SK-N-MC (cell line): ENCODE measurements at regions not wholly inside any gene's neighbourhood (a gene's known extent, or its start where the extent isn't known, plus 50 kb on each side); places are given as distances from the start of the nearest gene placed in this dataset.
A peak's percentile ranks its signal among the peaks of the same experiment; 100 is the strongest.
"Not testable (repeated sequence)": the region's sequence is repeated elsewhere in the genome, so short reads cannot be mapped to it uniquely, and the experiment has no call there.

Experiments used
- DNase-seq: peaks from one replicate; pipeline ENCODE4 v3.0.0-alpha.2; 2011; ENCODE audit warnings: low read depth, low spot score
- H3K27ac ChIP-seq: fragments of 200-600 bp; sonication (generic); 2 replicates; pipeline ENCODE4 v1.5.1; 2016; ENCODE audit warnings: mixed run types
- H3K36me3 ChIP-seq: fragments of 200-600 bp; sonication (generic); 2 replicates; pipeline ENCODE4 v1.6.1; 2017; ENCODE audit warnings: antibody characterized with exemption, low read length, mixed read lengths; ENCODE audit not compliant: insufficient read depth
- H3K4me3 ChIP-seq: fragments of 200-600 bp; sonication (generic); 2 replicates; pipeline ENCODE4 v1.5.1; 2016
- H3K9ac ChIP-seq: fragments of 200-600 bp; sonication (generic); 2 replicates; pipeline ENCODE4 v1.8.0; 2017; ENCODE audit warnings: mixed run types, mixed read lengths; ENCODE audit not compliant: insufficient read length
- H3K9me3 ChIP-seq: fragments of 200-600 bp; sonication (generic); 2 replicates; pipeline ENCODE4 v1.6.1; 2017; ENCODE audit warnings: low read depth, mild to moderate bottlenecking, antibody characterized with exemption, low read length, moderate library complexity, mixed read lengths
- EZH2 ChIP-seq: fragments of 200-600 bp; sonication (generic); IDR thresholded peaks from one replicate; pipeline ENCODE4 v1.6.1; 2017; ENCODE audit warnings: antibody characterized with exemption
- FOXP2 ChIP-seq: optimal IDR thresholded peaks from 2 replicates; pipeline ENCODE3; 2011; ENCODE audit warnings: mild to moderate bottlenecking, moderate library complexity; ENCODE audit not compliant: insufficient read depth; ENCODE audit errors: extremely low read length, control extremely low read depth
- POLR2AphosphoS5 ChIP-seq: IDR thresholded peaks from 2 replicates; pipeline ENCODE4 v1.6.1; 2012; ENCODE audit warnings: mild to moderate bottlenecking, low read depth, low read length, borderline replicate concordance

DNA sequence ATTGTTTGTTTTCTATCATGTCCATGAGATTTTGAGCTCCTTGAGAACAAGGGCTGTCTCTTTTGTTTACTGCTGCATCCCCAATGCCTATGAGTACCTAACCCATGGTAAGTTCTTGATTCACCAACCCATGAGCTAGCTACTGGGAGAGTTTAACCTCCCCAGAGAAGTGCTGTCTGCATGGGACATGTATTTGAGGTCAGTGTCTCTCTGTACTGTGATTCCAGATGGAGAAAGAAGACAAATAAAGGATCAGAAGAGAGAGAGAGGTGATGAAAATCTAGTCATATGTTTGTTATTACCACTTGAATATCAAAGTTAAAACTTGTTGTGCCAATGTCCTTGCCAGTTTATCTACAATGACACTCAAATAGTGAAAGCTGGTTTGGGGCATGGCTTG lies 421.8 kb downstream of the BCAT1 start:
- TF ChIP-seq FOXP2: no peak
- no peak for TF ChIP-seq EZH2

DNA sequence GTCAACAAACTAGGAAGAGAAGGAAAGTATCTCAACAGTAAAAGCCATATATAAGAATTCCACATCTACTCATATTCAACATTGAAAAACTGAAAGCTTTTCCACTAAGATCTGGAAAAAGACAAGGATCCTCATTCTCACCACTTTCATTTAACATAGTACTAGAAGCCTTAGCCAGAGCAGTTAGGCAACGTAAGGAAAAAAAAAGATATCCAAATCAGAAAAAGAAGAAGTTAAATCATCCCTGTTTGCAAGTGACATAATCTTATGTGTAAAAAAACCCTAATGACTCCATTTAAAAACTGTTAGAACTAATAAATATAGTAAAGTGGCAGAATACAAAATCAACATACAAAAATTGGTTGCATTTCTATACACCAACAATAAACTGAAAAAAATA lies 426.2 kb downstream of the BCAT1 start:
- Histone ChIP-seq H3K9me3 (no peaks in the 10 kb centered on the region), H3K9ac (no peak overlapping the region), H3K4me3 (no peak overlapping the region), H3K27ac (no peak overlapping the region), H3K36me3 (no peaks in the 10 kb centered on the region)
- no peak for DNase-seq
- TF ChIP-seq EZH2 (no peak), POLR2AphosphoS5 (no peak), FOXP2 (no peak)

More for the DNA sequence above, 421.8 kb downstream of the BCAT1 start:
- no peak for DNase-seq
- H3K36me3 ChIP-seq: no peaks in the 10 kb centered on the region
- H3K9me3 ChIP-seq: no peaks in the 10 kb centered on the region
- no peak overlapping the region for H3K4me3 ChIP-seq
- no peak overlapping the region for H3K9ac ChIP-seq
- no peak overlapping the region for H3K27ac ChIP-seq

DNA sequence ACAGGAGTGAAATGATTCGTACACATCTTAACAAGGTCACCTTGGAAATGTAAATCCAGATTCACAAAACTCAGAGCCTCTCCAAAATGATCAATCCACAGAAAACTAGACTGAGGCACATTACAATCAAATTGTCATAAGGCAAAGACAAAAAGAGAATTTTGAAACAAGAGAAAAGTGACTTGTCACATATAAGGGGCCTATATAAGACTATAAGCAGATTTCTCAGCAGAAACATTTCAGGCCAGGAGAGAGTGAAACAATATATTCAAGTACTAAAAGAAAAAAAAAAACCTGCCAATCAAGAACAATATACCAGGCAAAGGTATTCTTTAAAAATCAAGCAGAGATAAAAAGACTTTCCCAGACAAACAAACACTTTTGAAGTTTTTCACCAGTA lies 429.1 kb downstream of the BCAT1 start:
- TF ChIP-seq EZH2: no peak
- no peak for TF ChIP-seq POLR2AphosphoS5
- H3K9ac ChIP-seq: no peak overlapping the region
- H3K27ac ChIP-seq: no peak overlapping the region
- no peaks in the 10 kb centered on the region for H3K9me3 ChIP-seq
- no peak overlapping the region for H3K4me3 ChIP-seq
- DNase-seq: no peak
- H3K36me3 ChIP-seq: no peaks in the 10 kb centered on the region

DNA sequence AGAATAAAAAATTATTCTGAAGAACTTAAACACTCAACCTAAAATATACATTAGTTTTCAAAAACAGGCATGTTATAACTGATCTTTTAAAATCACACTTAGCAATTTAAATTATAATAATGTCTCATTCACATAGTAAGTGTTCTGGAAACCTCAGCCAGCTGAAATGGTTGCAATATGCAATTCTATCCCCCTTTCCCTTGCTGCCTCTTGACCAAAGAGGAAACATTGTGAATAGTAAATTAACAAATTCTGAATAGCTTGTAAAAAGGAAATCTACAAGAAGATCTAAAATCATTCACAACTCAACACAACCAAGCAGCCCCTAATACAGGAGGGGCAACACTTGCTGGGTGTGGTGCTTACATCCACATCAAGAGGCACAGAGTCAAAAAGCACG lies 431.9 kb downstream of the BCAT1 start:
- H3K27ac ChIP-seq: no peak overlapping the region
- no peaks in the 10 kb centered on the region for H3K9me3 ChIP-seq
- no peak overlapping the region for H3K4me3 ChIP-seq
- H3K36me3 ChIP-seq: no peaks in the 10 kb centered on the region
- no peak overlapping the region for H3K9ac ChIP-seq
- no peak for TF ChIP-seq POLR2AphosphoS5
- no peak for DNase-seq

DNA sequence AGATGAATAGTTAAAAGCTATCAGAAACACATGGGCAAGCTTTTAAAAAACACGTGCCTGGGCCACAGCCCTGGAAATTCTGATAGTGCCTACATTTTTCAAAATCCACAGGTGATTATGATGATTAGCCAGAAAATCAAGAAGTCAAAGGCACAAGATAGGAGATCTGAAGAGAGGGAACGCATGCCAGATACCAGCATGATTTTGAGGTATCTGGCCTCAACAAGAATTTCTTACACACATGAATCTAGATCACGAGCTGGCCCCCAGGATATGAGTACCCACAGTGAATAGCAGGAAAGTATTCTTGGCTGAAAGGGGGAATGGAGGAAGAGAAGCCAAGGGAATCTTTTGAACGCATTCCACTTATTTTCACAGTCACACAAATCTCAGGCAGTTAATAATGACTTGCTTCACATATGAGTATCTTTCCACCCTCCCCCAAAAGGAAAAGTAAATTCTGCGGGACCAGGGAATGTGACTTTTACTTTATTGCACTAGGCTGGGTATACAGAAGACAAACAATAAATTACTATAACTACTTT lies 438.2 kb downstream of the BCAT1 start:
- Histone ChIP-seq H3K9ac (no peak overlapping the region), H3K4me3 (no peak overlapping the region), H3K36me3 (no peaks in the 10 kb centered on the region), H3K27ac (no peak overlapping the region), H3K9me3 (no peaks in the 10 kb centered on the region)
- TF ChIP-seq POLR2AphosphoS5 (no peak), EZH2 (no peak), FOXP2 (no peak)
- no peak for DNase-seq

DNA sequence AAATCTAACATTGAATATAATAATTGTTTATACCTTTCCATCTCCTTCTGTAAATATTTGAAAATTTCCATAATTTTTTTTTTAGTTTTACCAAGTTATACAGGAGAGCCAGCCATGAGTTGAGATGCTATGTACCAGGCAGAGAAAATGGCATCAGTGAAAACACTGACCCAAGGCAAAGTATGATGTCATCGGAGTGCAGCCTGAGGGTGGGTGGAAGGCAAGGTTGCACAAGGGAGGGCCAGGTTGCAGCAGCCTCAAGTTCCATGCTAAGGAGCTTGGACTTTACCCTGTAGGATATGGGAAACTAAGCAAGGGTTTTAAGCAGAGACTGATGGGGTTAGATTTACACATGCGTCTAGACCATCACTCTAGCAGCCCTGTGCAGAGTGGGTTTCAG lies 441.1 kb downstream of the BCAT1 start:
- DNase-seq: no peak
- H3K36me3 ChIP-seq: no peaks in the 10 kb centered on the region
- H3K4me3 ChIP-seq: no peak overlapping the region
- no peak overlapping the region for H3K9ac ChIP-seq
- TF ChIP-seq POLR2AphosphoS5 (no peak), EZH2 (no peak), FOXP2 (no peak)
- no peak overlapping the region for H3K27ac ChIP-seq
- H3K9me3 ChIP-seq: no peaks in the 10 kb centered on the region

DNA sequence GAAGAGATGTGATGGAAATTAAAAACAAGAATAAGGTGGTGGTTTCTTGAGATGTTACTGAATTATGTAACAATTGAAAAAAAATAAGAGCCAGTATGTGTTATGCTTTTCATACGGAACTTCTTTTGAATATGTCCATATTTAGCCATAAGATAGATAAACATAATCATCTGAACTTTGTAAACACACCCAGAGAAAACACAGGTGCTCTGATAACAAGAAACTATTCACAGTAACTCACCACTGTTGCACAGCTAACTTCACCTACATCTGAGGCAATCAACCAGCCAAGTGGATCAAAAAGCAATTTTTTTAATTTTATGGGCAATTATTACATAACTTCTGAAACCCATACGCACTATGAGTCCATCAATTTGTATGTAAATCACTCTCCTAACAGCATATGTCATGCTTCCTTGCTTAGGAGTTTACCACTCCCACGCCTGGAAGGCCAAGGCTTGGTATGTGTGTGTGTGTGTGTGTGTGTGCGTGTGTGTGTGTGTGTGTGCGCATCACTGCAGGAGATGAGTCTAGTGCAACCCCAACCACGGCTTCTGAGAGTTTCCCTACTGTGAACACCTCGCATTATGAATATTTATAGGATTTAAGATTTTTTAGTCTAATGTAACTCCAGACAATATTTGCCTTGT lies 443.4 kb downstream of the BCAT1 start:
- DNase-seq: peak; percentile 2
- no peak overlapping the region for H3K4me3 ChIP-seq
- no peaks in the 10 kb centered on the region for H3K9me3 ChIP-seq
- H3K36me3 ChIP-seq: no peaks in the 10 kb centered on the region
- TF ChIP-seq EZH2 (no peak), POLR2AphosphoS5 (no peak), FOXP2 (no peak)
- H3K27ac ChIP-seq: no peak overlapping the region
- H3K9ac ChIP-seq: no peak overlapping the region

DNA sequence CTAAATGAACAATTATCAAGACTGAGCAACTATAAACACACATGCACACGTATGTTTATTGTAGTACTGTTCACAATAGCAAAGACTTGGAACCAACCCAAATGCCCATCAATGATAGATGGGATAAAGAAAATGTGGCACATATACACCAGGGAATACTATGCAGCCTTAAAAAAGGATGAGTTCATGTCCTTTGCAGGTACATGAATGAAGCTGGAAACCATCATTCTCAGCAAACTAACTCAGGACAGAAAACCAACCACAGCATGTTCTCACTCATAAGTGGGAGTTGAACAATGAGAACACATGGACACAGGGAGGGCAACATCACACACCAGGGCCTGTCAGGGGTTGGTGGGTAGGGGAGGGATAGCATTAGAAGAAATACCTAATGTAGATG lies 445.4 kb downstream of the BCAT1 start:
- not testable (repeated sequence) for DNase-seq, H3K27ac ChIP-seq, H3K9me3 ChIP-seq, H3K4me3 ChIP-seq, H3K36me3 ChIP-seq, H3K9ac ChIP-seq

DNA sequence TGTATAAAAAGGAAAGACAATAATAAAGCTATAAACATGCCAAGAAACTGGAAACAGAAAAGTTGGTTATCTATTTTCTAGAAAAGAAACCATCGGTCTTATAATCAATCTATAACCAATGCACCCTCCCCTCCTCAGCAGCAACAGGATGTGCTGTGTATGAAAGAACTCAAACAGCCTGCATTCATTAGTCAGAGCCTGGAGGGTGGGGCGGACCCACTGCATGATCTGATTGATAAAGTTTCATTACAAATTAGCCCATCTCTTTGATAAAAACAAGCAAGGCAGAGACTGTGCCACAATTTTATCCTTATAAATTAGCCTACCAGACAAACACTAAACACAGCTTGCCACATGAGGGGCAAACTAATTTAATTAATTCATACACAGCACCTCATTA lies 448.1 kb downstream of the BCAT1 start:
- Histone ChIP-seq H3K4me3 (no peak overlapping the region), H3K9me3 (no peaks in the 10 kb centered on the region), H3K27ac (no peak overlapping the region), H3K9ac (no peak overlapping the region), H3K36me3 (no peaks in the 10 kb centered on the region)
- DNase-seq: no peak
- TF ChIP-seq POLR2AphosphoS5: no peak
- TF ChIP-seq FOXP2: no peak
- TF ChIP-seq EZH2: no peak
